Lung microvascular endothelial cell (primary cell): ENCODE measurements at regions not wholly inside any gene's neighbourhood (a gene's known extent, or its start where the extent isn't known, plus 50 kb on each side); places are given as distances from the start of the nearest gene placed in this dataset.
A peak's percentile ranks its signal among the peaks of the same experiment; 100 is the strongest.
"Not testable (repeated sequence)": the region's sequence is repeated elsewhere in the genome, so short reads cannot be mapped to it uniquely, and the experiment has no call there.

Source experiments
- DNase-seq, 2 donors: peaks; one replicate each; pipeline versions ENCODE4 v3.0.0 to v3.0.0-alpha.2; 2010; ENCODE audit warnings: low read depth in 2 of 2

DNA sequence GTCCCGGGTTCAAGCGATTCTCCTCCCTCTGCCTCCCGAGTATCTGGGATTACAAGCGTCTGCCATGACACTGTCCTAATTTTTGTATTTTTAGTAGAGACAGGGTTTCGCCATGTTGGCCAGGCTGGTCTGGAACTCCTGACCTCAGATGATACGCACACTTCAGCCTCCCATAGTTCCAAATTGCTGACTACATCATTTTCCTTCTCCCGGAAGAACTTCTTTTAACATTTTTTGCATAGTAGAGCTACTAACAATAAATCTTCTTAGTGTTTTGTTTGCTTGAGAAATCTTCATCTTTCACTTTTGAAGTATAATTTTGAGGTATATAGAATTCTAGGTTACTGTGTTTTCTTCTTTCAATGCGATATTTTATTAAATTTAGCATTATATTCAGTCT is 1415.1 kb upstream of the RAG2 start:
- DNase-seq = no peak

GRCh38 chr11:38011496-38011895 is 1413.5 kb upstream of the RAG2 start:
- no peak for DNase-seq

GRCh38 chr11:38009932-38010331 is 1411.9 kb upstream of the RAG2 start:
- no peak for DNase-seq

- DNase-seq = no peak
Observed at GRCh38 chr11:38006466-38006865, 1408.4 kb upstream of the RAG2 start.

DNA sequence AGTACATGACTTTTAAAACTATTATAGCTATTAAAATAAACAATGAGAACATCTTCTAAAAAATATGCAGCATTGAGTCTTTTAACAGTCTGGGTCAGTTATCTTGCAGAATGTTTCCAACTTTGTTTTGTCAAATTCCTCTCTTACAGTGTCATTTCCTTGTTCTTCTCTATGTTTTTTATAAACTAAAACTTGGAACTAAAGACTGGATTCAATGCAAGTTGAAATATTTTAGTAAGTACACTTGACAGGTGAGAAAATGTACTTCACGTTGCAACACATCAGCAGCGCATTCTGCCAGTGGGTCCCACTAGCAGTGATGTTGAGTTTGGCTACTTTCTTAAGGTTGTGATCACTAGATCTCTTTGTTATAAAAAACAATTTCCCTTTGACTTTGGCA is 1407.6 kb upstream of the RAG2 start:
- DNase-seq = no peak

DNA sequence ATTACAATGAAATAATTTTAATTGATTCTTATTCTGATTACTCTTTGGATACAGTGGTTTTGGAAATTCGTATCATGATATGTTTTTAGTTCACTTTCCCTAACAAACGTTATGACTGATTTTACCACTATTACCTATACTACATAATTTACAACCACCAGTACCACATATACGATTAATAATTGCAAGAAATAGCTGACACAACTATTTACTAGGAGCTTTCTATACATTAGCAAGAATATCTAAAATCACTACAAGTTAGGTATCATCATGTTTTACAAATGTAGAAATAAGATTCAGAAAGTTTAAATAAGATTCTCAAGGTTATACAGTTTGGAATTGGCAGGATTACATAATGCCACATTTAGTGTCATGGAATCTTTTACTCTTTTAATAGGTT is 1401.1 kb upstream of the RAG2 start:
- DNase-seq = no peak

DNA sequence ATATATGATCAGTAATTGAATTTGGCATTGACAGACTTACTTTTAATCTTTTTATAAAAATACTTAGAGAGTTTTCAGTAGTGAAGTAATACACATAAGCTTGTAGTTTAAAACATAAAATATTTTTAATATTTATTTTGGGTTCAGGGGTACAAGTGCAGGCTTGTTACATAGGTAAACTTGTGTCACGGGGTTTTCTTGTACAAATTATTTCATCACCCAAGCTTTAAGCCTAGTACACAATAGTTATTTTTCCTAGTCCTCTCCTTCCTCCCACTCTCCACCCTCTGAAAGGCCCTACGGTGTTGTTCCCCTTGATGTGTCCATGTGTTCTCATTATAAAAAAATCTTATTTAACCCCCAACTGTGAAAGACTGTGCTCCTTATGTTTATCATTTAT is 1397.8 kb upstream of the RAG2 start:
- no peak for DNase-seq

DNA sequence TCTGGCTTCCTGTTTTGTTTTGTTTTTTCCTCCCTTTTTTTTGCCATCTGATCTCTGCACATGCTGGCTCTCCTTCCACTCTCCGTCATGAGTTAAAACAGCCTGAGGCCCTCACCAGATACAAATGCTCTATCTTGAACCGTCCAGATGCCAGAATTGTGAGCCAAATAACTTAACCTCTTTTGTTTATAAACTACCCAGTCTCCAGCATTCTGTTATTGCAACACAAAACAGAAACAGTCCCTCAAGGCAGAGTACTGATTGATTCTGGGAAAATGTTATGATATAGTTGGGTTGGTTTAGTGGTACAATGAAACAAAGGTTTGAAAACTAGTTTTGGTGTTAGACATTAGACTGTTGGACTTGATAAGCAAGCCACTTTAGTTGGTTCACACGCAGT is 1390.0 kb upstream of the RAG2 start:
- no peak for DNase-seq

DNA sequence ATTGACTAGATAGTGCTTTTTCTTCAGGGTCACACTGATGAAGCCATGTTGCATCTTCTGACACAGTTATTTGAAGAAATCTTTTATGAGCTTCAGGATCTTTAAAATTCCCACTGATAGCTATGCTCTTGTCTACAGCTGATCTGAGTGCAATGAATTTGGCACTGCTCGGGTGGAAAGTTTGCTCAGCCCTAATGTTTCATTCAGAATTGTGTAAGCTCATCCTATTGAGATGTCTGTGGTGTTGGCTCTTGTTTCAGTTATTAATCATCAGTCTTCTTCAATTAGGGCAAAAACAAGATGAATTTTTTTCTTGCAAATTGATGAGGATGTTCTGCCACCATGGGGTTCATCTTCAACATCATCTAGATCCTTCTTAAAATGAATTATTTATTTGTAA is 1387.0 kb upstream of the RAG2 start:
- no peak for DNase-seq

DNA sequence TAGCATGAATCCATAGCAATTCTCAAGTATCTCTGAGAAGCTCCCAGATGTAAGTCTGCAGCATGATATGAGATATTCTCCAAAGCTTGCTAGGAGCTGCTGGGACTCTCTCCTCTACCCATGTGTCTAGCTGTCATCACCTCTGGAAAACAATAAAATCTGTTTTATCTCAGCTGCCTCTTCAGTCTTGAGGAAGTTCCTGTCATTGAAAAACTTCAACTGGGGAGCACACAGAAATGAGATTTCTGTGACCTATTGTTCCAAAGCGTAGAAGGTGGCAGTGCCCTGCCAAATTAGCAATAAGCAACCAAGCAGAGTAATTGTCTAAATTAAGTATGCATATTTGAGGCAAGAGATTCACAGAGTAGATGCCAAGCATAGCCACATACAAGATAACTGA is 1380.6 kb upstream of the RAG2 start:
- DNase-seq = no peak

GRCh38 chr11:37973941-37974340 is 1375.9 kb upstream of the RAG2 start:
- DNase-seq = no peak

- DNase-seq = no peak
Observed at GRCh38 chr11:37972691-37973090, 1374.7 kb upstream of the RAG2 start.

GRCh38 chr11:37969336-37969735 is 1371.3 kb upstream of the RAG2 start:
- not testable (repeated sequence) for DNase-seq

DNA sequence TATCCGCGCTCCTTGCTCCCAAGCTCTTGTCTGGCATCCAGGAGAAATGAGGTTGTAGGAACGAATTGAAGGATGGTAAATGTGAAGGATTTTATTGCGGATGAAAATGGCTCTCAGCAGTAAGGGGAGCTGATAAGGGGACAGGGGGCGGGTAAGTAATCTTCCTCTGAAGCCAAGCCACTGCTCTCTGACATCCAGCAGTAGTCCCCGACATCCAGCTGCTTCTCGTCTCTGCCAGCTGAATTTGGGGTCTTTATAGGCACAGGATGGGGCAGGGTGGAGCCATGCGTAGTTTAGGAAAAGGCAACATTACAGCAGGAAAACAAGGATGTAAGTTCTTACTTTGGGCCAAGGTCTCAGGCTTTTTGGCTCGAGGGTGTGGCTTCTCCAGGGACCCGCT is 1370.1 kb upstream of the RAG2 start:
- DNase-seq = no peak

GRCh38 chr11:37967635-37968034 is 1369.6 kb upstream of the RAG2 start:
- no peak for DNase-seq

GRCh38 chr11:37963440-37963839 is 1365.4 kb upstream of the RAG2 start:
- DNase-seq = no peak

GRCh38 chr11:37957717-37958116 is 1359.7 kb upstream of the RAG2 start:
- DNase-seq = no peak

DNA sequence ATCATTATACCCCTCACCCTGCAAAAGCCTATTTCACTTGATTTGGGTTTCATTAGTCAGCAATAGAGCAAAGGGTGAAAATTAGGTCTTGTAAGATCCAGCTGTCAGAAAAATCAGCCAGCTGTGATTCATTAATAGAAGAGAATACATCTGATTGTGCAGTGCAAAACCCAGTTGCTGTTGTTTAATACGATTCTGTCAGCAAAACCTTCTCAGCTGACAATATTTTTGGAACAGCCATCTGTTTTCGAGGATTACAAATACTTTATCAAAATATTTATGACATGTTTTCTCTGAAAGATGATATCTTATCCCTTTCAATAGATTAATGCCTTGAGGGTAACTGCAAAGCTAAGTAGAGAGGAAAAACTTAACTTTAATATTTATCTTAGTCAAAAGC is 1354.0 kb upstream of the RAG2 start:
- no peak for DNase-seq

DNA sequence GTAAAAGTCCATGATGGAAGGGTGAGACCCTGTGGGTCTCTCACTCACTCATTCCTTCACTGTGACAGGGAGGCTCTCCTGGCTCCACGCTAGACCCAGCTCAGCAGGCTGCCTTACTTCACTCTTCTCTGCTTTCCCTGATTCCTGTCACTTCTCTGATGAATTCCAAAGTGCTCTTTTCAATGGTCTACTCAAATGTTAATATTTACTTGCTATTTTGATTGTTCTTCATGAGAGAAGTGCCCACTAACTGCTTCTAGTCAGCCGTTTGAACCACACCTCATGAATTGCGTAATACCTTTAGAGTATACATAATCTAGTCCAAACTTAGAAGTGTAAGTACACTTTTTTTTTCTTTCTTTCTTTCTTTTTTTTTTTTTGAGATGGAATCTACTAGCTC is 1350.2 kb upstream of the RAG2 start:
- no peak for DNase-seq

- no peak for DNase-seq
Observed at GRCh38 chr11:37947821-37948220, 1349.8 kb upstream of the RAG2 start.

GRCh38 chr11:37946155-37946766 is 1348.2 kb upstream of the RAG2 start:
- DNase-seq = peak; percentile 29 to 33

- no peak for DNase-seq
Observed at GRCh38 chr11:37942081-37942480, 1344.0 kb upstream of the RAG2 start.

DNA sequence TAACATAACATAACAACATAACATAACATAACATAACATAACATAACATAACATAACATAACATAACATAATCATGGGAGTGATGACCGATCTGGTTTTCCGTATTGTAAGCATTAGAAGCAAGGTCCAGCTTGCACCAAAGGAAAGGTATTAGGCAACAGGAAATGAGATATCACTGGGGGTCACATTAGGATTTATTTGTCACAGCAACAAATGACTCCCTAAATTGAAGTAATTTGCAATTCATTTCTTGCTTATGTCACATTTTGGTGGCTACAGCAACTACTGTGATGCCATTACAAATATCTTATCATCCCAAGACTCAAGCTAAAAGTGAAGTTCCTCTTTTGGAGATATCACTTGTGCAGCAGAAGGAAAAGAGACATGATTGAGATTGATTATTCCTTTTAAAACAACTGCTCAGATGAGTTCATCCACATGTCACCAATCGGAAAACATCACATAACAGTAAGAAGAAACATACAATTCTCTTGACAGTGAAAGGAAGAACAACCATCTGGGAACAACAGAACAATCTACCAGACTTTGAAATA is 1331.1 kb upstream of the RAG2 start:
- DNase-seq = no peak

DNA sequence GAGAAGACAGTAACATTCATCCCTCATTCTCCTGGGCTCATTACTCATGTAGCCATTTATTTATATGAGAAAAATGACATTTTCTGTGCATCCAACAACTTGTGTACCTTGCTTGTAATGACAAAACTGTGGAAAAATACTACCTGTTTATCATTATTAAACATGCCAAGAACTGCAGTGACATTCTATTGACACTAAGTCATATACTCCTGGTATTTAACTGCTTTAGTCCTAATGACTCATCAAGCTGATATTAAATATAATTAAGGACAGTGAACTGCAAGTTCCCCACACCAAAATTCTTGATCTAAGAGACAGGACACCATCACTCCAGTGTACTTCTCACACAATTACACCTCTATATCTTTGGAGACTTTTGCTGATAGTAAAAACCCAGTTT is 1328.7 kb upstream of the RAG2 start:
- DNase-seq = no peak
